ENCODE measurements at regions not wholly inside any gene's neighbourhood (a gene's known extent, or its start where the extent isn't known, plus 50 kb on each side); places are given as distances from the start of the nearest gene placed in this dataset.

DNA sequence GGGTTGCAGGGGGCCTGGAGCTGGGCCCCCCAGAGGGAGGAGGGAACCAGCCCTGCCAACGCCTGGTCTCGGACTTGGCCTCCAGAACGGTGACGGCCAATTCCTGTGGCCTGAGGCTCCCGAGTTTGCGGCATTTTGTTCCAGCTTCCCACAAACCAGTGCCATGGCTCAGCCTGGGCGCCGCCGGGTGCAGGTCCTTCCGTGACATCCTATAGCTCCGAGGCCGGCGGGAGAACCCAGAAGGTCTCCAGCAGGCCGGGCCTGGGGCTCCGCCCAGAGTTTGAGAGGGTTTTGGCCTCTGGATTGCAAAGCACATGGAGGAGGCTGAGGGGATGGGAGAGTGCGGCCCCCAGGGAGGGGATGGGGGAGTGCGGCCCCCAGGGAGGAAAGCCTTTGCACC, 92.6 kb downstream of the UNCX start:
- H3K27me3 ChIP-seq = no peaks in the 10 kb centered on the region

DNA sequence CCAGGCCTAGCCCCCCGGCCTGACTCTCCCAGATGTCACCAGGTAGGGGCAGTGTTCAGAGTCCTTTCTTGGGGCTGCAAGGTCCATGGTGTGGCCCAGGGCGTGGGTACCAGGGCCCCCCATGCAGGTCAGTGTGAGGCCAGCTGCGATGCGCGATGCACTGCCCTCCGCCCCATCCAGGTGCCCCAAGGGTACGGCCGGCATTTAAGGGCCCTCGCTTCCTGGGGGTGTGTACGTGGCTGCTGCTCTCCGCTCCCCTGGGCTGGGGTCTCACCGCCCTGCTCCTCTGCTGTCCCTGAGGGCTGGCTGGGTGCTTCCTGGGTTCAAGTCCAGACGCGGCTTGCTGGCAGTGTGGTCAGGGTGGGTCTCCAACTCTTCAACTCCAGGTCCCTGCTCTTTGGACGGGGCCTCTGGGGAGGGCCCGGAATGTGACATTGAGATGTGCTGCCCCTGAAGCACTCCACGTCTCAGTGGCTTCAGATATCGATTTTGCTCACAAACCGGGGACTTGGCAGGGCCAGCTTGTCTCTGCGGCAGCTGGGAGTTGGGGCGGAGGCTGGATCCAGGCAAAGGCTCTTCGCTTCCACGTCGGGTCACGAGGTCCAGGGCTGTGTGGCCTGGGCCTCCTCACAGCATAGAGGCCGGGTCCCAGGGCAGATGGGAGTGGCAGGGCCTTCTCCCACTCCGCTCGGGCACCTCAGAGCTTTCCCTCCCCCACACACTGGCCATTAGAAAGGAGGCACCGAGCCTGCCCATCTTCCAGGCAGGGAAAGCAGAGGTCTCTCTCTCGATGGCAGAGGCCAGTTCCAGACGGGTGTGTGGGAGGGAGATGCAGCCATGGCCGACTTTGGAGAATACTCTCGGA, 93.2 kb downstream of the UNCX start:
- Histone ChIP-seq H3K36me3 (no peaks in the 10 kb centered on the region), H3K4me1 (no peaks in the 10 kb centered on the region), H3K9me3 (no peaks in the 10 kb centered on the region), H3K27ac (no peak overlapping the region), H3K27me3 (no peaks in the 10 kb centered on the region), H3K4me3 (no peak overlapping the region)
- intact Hi-C loops (cut with DNase I) = no loop called here
- DNase-seq (ENCODE audit: extremely low spot score in 2 of 2) = no peak
- TF ChIP-seq, protein P1, sequence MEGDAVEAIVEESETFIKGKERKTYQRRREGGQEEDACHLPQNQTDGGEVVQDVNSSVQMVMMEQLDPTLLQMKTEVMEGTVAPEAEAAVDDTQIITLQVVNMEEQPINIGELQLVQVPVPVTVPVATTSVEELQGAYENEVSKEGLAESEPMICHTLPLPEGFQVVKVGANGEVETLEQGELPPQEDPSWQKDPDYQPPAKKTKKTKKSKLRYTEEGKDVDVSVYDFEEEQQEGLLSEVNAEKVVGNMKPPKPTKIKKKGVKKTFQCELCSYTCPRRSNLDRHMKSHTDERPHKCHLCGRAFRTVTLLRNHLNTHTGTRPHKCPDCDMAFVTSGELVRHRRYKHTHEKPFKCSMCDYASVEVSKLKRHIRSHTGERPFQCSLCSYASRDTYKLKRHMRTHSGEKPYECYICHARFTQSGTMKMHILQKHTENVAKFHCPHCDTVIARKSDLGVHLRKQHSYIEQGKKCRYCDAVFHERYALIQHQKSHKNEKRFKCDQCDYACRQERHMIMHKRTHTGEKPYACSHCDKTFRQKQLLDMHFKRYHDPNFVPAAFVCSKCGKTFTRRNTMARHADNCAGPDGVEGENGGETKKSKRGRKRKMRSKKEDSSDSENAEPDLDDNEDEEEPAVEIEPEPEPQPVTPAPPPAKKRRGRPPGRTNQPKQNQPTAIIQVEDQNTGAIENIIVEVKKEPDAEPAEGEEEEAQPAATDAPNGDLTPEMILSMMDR (IDR thresholded peaks at IDR 0.05) = no peak
- TF ChIP-seq POLR2A (IDR thresholded peaks at IDR 0.05) (no peak), POLR2AphosphoS5 (IDR thresholded peaks at IDR 0.05; ENCODE audit: insufficient read depth in 1 of 2, low read depth in 1 of 2) (no peak)

More for the DNA sequence above, 92.6 kb downstream of the UNCX start:
- H3K36me3 ChIP-seq = no peaks in the 10 kb centered on the region
- DNase-seq (ENCODE audit: extremely low spot score in 2 of 2) = no peak
- no peaks in the 10 kb centered on the region for H3K4me1 ChIP-seq
- H3K27ac ChIP-seq = no peak overlapping the region
- no peak for TF ChIP-seq POLR2A (IDR thresholded peaks at IDR 0.05)
- TF ChIP-seq, protein P1 (IDR thresholded peaks at IDR 0.05) = no peak
- intact Hi-C loops (cut with DNase I) = no loop called here
- no peaks in the 10 kb centered on the region for H3K9me3 ChIP-seq
- no peak overlapping the region for H3K4me3 ChIP-seq

- Histone ChIP-seq H3K9me3 (no peaks in the 10 kb centered on the region), H3K27me3 (no peaks in the 10 kb centered on the region), H3K36me3 (no peaks in the 10 kb centered on the region), H3K4me1 (no peaks in the 10 kb centered on the region), H3K4me3 (no peak overlapping the region), H3K27ac (no peak overlapping the region)
- intact Hi-C loops (cut with DNase I) = no loop called here
- DNase-seq (ENCODE audit: extremely low spot score in 2 of 2) = no peak
- TF ChIP-seq POLR2A (IDR thresholded peaks at IDR 0.05) (no peak), POLR2AphosphoS5 (IDR thresholded peaks at IDR 0.05; ENCODE audit: insufficient read depth in 1 of 2, low read depth in 1 of 2) (no peak)
- TF ChIP-seq, protein P1 (IDR thresholded peaks at IDR 0.05) = no peak
Observed at GRCh38 chr7:1326511-1326785, 93.8 kb downstream of the UNCX start.

GRCh38 chr7:1329261-1329660, 96.6 kb downstream of the UNCX start:
- H3K27me3 ChIP-seq = no peaks in the 10 kb centered on the region

More at GRCh38 chr7:1329261-1329660, 96.6 kb downstream of the UNCX start:
- Histone ChIP-seq H3K4me1 (no peaks in the 10 kb centered on the region), H3K9me3 (no peaks in the 10 kb centered on the region), H3K27ac (no peak overlapping the region), H3K4me3 (no peak overlapping the region), H3K36me3 (no peaks in the 10 kb centered on the region)
- intact Hi-C loops (cut with DNase I) = no loop called here
- no peak for TF ChIP-seq POLR2A (IDR thresholded peaks at IDR 0.05)
- no peak for TF ChIP-seq POLR2AphosphoS5 (IDR thresholded peaks at IDR 0.05; ENCODE audit: insufficient read depth in 1 of 2, low read depth in 1 of 2)
- TF ChIP-seq, protein P1 (IDR thresholded peaks at IDR 0.05) = no peak
- DNase-seq (ENCODE audit: extremely low spot score in 2 of 2) = no peak
